Spleen (tissue), 7 donors: ENCODE measurements at regions not wholly inside any gene's neighbourhood (a gene's known extent, or its start where the extent isn't known, plus 50 kb on each side); places are given as distances from the start of the nearest gene placed in this dataset.

Source experiments
- CTCF ChIP-seq, 11 experiments: fragments of 200-600 bp in 7 of 11; fragments of 450-650 bp in 4 of 11; sonication (generic) in 4 of 11; IDR thresholded peaks in 8 of 11; conservative IDR thresholded peaks in 3 of 11; 1 replicate in 7 of 11; 2 replicates in 4 of 11; pipeline versions ENCODE4 v1.4.0 to v1.8.0; 2016 to 2021; ENCODE audit warnings: antibody characterized with exemption in 11 of 11, inconsistent platforms in 4 of 11, mild to moderate bottlenecking in 1 of 11
- POLR2A ChIP-seq, 3 donors: fragments of 450-650 bp; IDR thresholded peaks; one replicate each; pipeline ENCODE4 v1.5.1; 2017; ENCODE audit warnings: antibody characterized with exemption in 3 of 3, mild to moderate bottlenecking in 1 of 3
- donor health status: DM: no; HTN: no; CAD: no; lungs with moderate emphysema.
- donor health status: DM: no; HTN: no; CAD: no.
- donor health status: DM: no; HTN: no; CAD: no.

- TF ChIP-seq CTCF (IDR thresholded peaks at IDR 0.05 in 8 of 11, conservative IDR thresholded peaks at IDR 0.05 in 3 of 11) (no peak), POLR2A (IDR thresholded peaks at IDR 0.05) (no peak)
These were observed 1332.0 kb upstream of the PCDH20 start for GRCh38 chr13:62747629-62748028.
